Nephron progenitor cell (in vitro differentiated cells): ENCODE measurements at regions not wholly inside any gene's neighbourhood (a gene's known extent, or its start where the extent isn't known, plus 50 kb on each side); places are given as distances from the start of the nearest gene placed in this dataset.

ENCODE experiments used
- DNase-seq: peaks from one replicate; pipeline ENCODE4 v3.0.0; 2021
- H3K27ac Mint-ChIP-seq: 2 replicates; pipeline ENCODE4 v1.8.0; 2021; ENCODE audit warnings: mild to moderate bottlenecking, moderate library complexity, mixed read lengths
- H3K27me3 Mint-ChIP-seq: 2 replicates; pipeline ENCODE4 v1.8.0; 2021; ENCODE audit warnings: mild to moderate bottlenecking, low read depth, mixed read lengths; ENCODE audit not compliant: poor library complexity
- H3K36me3 Mint-ChIP-seq: 2 replicates; pipeline ENCODE4 v1.8.0; 2021; ENCODE audit warnings: low read depth, mixed read lengths
- H3K4me1 Mint-ChIP-seq: 2 replicates; pipeline ENCODE4 v1.8.0; 2021; ENCODE audit warnings: mixed read lengths
- H3K4me3 Mint-ChIP-seq: 2 replicates; pipeline ENCODE4 v1.8.0; 2021; ENCODE audit warnings: mild to moderate bottlenecking, moderate library complexity, mixed read lengths
- H3K9me3 Mint-ChIP-seq: 2 replicates; pipeline ENCODE4 v1.8.0; 2021; ENCODE audit warnings: mild to moderate bottlenecking, moderate library complexity, mixed read lengths
- TF ChIP-seq, protein P1 (sequence below): fragments of 200-600 bp; sonication (generic); IDR thresholded peaks from 2 replicates; pipeline ENCODE4 v1.5.0; 2021; ENCODE audit warnings: antibody characterized with exemption

DNA sequence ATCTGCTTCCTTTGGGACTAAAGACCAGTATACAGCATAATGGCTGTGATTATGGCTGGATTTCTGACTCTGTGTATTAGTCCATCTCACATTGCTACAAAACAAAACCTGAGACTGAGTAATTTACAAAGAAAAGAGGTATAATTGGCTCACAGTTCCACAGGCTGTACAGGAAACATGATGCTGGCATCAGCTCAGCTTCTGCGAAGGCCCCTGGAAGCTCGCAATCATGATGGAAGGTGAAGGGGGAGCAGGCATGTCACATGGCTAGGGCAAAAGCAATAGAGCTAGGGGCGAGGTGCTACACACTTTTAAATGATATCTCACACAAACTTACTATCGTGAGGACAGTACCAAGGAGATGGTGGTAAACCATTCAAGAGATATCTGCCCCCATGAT is 68.0 kb upstream of the GADL1 start:
- H3K4me3 Mint-ChIP-seq, result no peak overlapping the region
- DNase-seq, result no peak
- H3K27ac Mint-ChIP-seq, result no peak overlapping the region
- no peaks in the 10 kb centered on the region for H3K27me3 Mint-ChIP-seq
- no peaks in the 10 kb centered on the region for H3K36me3 Mint-ChIP-seq
- TF ChIP-seq, protein P1, sequence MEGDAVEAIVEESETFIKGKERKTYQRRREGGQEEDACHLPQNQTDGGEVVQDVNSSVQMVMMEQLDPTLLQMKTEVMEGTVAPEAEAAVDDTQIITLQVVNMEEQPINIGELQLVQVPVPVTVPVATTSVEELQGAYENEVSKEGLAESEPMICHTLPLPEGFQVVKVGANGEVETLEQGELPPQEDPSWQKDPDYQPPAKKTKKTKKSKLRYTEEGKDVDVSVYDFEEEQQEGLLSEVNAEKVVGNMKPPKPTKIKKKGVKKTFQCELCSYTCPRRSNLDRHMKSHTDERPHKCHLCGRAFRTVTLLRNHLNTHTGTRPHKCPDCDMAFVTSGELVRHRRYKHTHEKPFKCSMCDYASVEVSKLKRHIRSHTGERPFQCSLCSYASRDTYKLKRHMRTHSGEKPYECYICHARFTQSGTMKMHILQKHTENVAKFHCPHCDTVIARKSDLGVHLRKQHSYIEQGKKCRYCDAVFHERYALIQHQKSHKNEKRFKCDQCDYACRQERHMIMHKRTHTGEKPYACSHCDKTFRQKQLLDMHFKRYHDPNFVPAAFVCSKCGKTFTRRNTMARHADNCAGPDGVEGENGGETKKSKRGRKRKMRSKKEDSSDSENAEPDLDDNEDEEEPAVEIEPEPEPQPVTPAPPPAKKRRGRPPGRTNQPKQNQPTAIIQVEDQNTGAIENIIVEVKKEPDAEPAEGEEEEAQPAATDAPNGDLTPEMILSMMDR, result no peak
- no peaks in the 10 kb centered on the region for H3K4me1 Mint-ChIP-seq
- H3K9me3 Mint-ChIP-seq, result peaks cover 20% of the 10 kb centered on the region

DNA sequence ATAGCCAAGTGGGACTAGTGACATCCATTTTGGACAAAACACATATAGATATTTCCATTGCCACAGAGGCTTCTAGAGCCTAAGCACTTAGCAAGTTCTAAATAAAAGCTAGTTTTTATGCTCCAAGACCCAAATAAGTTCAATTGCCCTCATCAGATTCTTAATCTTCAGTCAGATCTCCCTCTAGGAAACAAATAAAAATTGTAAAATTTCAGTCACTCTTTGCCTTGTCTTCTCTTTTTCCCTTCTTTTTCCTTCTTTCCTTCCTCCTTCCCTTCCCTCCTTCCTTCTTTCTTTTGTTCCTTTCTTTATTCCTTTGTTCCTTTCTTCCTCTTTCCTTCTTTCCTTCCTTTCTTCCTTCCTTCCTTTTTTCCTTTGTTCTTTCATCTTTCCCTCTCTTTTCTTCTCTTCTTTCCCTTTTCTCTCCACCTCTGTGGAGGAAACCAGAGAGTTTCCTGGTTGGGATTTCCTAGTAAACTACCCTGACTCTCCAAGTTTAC is 68.8 kb upstream of the GADL1 start:
- Mint-ChIP-seq H3K27ac (no peak overlapping the region), H3K9me3 (peaks cover 15% of the 10 kb centered on the region), H3K4me1 (no peaks in the 10 kb centered on the region), H3K36me3 (no peaks in the 10 kb centered on the region), H3K27me3 (peaks cover 3% of the 10 kb centered on the region), H3K4me3 (no peak overlapping the region)
- no peak for DNase-seq
- TF ChIP-seq, protein P1, result no peak

DNA sequence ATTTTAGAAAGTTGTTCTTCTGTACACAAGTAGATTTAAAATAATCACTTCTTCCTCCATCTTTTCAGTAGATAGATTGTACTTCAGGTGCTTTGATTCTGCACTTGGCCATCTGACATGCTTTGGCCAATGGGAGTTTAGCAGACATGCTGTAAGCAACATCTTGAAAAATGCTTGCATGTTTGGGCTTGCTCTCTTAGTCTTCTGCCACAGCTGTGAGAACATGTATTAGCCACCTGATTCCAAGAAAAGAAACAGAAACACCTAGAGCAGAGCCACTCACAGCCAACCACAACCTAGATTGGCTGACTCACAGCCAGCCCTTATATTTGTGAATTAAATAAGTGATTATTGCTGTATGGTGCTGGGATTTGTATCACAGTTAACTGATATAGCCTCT is 70.2 kb upstream of the GADL1 start:
- Mint-ChIP-seq H3K9me3 (peaks cover 1% of the 10 kb centered on the region), H3K4me1 (no peaks in the 10 kb centered on the region), H3K36me3 (no peaks in the 10 kb centered on the region), H3K27ac (no peak overlapping the region), H3K27me3 (peaks cover 3% of the 10 kb centered on the region), H3K4me3 (no peak overlapping the region)
- no peak for DNase-seq
- TF ChIP-seq, protein P1, result no peak

DNA sequence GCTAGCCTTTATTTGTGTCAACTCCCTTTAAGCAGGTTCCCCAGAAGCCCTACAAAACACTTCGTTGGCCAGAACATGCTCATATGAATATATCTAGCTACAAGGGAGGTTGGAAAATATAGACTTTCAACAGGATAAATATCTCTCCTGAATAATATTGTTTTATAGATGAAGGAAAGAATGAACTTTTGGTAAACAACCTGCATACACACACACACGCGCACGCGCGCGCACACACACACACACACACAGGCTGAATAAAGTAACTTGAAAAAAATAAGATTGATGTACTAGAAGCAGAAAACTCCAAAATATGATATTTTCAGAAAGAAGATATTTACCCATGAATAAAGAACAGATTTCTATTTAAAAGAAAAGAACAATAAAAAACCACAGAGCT is 72.4 kb upstream of the GADL1 start:
- DNase-seq, result no peak
- Mint-ChIP-seq H3K27ac (no peak overlapping the region), H3K4me1 (no peaks in the 10 kb centered on the region), H3K9me3 (no peaks in the 10 kb centered on the region), H3K4me3 (no peak overlapping the region), H3K27me3 (peaks cover 3% of the 10 kb centered on the region), H3K36me3 (no peaks in the 10 kb centered on the region)
- TF ChIP-seq, protein P1, result no peak

DNA sequence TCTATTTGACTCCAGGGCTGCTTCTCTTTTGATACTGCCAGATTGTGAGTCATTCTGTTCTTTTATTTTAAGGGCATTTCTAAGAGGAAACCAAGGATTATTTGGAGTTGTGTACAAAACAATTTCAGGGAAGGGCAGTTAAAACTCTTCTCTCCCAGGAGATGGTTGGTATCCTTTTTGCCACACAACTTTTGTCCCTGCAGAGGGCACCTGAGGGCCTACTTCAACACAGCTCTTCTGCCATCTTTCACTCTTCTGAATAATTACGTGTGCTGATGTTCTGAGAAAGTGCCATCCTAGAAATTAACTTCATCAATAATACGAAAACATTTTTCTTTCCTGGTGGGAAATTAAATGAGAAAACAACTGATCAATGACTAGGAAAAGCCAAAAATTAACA is 75.7 kb upstream of the GADL1 start:
- Mint-ChIP-seq H3K9me3 (no peaks in the 10 kb centered on the region), H3K4me1 (no peaks in the 10 kb centered on the region), H3K36me3 (no peaks in the 10 kb centered on the region), H3K27me3 (peaks cover 3% of the 10 kb centered on the region), H3K4me3 (no peak overlapping the region), H3K27ac (no peak overlapping the region)
- no peak for DNase-seq
- TF ChIP-seq, protein P1, result no peak

DNA sequence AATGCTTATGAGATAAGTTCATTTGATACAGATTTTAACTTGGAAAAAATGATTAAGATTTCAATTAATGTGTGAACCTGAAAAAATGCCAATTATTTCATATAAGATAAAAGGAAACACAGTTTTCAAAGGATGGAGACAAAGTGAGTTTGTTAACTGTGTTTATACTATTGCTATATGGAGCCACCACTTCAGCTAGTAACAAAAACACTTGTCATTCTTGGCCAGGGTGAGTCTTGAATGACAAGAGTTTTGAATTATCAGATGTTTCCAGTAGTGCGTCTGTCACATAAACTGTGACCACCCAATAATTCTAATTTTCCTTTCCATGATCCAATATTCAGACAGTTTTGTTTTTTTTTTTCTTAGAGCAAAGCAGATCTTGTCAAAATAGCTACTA is 78.0 kb upstream of the GADL1 start:
- H3K9me3 Mint-ChIP-seq, result no peaks in the 10 kb centered on the region
- peaks cover 3% of the 10 kb centered on the region for H3K27me3 Mint-ChIP-seq
- TF ChIP-seq, protein P1, result no peak
- H3K4me1 Mint-ChIP-seq, result no peaks in the 10 kb centered on the region
- no peak overlapping the region for H3K27ac Mint-ChIP-seq
- H3K36me3 Mint-ChIP-seq, result no peaks in the 10 kb centered on the region
- DNase-seq, result no peak
- H3K4me3 Mint-ChIP-seq, result no peak overlapping the region
